MM.1S (cell line): ENCODE measurements at regions not wholly inside any gene's neighbourhood (a gene's known extent, or its start where the extent isn't known, plus 50 kb on each side); places are given as distances from the start of the nearest gene placed in this dataset.

ENCODE experiments used
- EZH2 ChIP-seq: fragments of 300-600 bp; sonication (generic); optimal IDR thresholded peaks from 2 replicates; pipeline ENCODE3; 2017; ENCODE audit warnings: low read depth, mild to moderate bottlenecking, antibody characterized with exemption, low read length, mixed read lengths
- TF ChIP-seq, protein P1 (sequence below): fragments of 300-600 bp; sonication (generic); IDR thresholded peaks from 2 replicates; pipeline ENCODE4 v1.5.1; 2016; ENCODE audit warnings: antibody characterized with exemption, low read length, mixed read lengths

DNA sequence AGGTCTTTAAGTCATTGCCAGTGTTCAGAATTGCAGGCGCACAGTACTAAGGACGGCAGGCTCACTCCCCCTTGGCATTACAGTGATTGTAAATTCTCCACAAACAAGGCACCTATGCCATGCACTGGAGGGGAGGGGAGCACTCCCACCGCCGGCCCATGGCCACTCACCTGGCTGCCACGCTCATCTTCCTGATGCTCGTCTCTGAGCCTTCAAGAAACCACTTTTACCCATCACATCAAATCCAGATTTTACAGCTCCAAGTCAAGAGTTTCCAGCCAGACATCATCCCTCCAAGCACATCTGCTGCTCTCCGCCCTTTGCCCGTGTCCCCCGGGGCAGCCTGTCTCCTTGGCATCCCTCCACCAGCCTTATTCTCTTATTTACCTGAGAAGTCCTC, 350.2 kb upstream of the SHH start:
- TF ChIP-seq, protein P1, sequence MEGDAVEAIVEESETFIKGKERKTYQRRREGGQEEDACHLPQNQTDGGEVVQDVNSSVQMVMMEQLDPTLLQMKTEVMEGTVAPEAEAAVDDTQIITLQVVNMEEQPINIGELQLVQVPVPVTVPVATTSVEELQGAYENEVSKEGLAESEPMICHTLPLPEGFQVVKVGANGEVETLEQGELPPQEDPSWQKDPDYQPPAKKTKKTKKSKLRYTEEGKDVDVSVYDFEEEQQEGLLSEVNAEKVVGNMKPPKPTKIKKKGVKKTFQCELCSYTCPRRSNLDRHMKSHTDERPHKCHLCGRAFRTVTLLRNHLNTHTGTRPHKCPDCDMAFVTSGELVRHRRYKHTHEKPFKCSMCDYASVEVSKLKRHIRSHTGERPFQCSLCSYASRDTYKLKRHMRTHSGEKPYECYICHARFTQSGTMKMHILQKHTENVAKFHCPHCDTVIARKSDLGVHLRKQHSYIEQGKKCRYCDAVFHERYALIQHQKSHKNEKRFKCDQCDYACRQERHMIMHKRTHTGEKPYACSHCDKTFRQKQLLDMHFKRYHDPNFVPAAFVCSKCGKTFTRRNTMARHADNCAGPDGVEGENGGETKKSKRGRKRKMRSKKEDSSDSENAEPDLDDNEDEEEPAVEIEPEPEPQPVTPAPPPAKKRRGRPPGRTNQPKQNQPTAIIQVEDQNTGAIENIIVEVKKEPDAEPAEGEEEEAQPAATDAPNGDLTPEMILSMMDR: no peak
- no peak for TF ChIP-seq EZH2
